ENCODE measurements at regions not wholly inside any gene's neighbourhood (a gene's known extent, or its start where the extent isn't known, plus 50 kb on each side); places are given as distances from the start of the nearest gene placed in this dataset.

DNA sequence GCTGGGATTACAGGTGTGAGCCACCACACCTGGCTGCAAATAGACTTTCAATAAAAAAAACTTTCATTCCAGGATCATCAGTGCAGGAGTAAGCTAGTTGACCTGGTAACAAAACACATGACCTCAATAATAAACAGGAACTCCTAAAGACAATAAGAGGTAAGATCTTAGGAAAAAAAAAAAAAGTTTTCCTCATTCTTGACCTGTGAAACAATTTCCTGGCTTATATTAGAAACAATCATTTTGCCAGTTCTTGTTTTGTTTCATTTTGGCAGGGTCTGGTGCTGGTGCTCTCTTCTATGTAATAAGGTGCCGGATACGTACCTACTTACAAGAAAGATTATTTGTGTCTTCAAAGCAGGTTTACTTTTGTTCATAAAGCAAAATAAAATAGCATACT is 90.6 kb upstream of the AMN1 start:
- Histone ChIP-seq H3K9ac (ENCODE audit: low read depth in 2 of 2, low read length in 2 of 2) (no peak overlapping the region), H3K27me3 (no peaks in the 10 kb centered on the region), H3K27ac (no peak overlapping the region), H3K4me3 (no peak overlapping the region), H3K9me3 (no peaks in the 10 kb centered on the region), H3K36me3 (no peaks in the 10 kb centered on the region), H3K4me1 (no peaks in the 10 kb centered on the region)
- intact Hi-C loops (cut with DNase I): no loop called here
- TF ChIP-seq, protein P1, sequence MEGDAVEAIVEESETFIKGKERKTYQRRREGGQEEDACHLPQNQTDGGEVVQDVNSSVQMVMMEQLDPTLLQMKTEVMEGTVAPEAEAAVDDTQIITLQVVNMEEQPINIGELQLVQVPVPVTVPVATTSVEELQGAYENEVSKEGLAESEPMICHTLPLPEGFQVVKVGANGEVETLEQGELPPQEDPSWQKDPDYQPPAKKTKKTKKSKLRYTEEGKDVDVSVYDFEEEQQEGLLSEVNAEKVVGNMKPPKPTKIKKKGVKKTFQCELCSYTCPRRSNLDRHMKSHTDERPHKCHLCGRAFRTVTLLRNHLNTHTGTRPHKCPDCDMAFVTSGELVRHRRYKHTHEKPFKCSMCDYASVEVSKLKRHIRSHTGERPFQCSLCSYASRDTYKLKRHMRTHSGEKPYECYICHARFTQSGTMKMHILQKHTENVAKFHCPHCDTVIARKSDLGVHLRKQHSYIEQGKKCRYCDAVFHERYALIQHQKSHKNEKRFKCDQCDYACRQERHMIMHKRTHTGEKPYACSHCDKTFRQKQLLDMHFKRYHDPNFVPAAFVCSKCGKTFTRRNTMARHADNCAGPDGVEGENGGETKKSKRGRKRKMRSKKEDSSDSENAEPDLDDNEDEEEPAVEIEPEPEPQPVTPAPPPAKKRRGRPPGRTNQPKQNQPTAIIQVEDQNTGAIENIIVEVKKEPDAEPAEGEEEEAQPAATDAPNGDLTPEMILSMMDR (IDR thresholded peaks at IDR 0.05): no peak
- no peak for DNase-seq

DNA sequence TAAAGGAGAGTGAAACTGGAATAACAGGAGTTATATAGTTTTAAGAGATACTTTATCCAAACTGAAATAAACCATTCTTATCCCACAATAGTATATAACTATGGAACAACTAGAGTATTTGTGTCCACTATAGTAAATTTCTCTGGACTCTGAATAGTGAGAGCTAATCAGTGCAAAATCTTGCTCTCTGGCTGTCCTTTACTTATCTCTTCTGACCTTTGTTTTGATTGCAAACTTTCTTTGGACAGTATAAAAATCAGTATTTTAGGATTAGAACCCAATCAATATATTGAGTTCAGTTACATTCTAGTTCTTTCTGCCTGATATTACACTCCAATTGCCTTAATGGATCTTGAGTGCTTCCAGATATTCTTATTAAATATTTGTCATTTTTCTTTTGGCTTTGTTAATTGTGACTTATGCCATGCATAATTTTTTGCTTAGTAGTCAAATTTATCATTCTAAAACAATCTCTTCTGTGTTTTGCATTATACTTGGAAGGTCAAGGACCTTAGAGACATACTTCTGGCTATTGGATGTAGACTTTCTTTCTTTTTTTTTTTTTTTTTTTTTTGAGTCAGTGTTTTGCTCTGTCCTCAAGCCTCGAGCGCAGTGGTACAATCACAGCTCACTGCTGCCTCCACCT is 89.9 kb upstream of the AMN1 start:
- TF ChIP-seq, protein P1 (IDR thresholded peaks at IDR 0.05): no peak
- intact Hi-C loops (cut with DNase I): no loop called here
- no peaks in the 10 kb centered on the region for H3K36me3 ChIP-seq
- no peaks in the 10 kb centered on the region for H3K27me3 ChIP-seq
- no peak overlapping the region for H3K9ac ChIP-seq (ENCODE audit: low read depth in 2 of 2, low read length in 2 of 2)
- DNase-seq: no peak
- no peaks in the 10 kb centered on the region for H3K9me3 ChIP-seq
- H3K4me1 ChIP-seq: no peaks in the 10 kb centered on the region
- no peak overlapping the region for H3K27ac ChIP-seq
- H3K4me3 ChIP-seq: no peak overlapping the region

DNA sequence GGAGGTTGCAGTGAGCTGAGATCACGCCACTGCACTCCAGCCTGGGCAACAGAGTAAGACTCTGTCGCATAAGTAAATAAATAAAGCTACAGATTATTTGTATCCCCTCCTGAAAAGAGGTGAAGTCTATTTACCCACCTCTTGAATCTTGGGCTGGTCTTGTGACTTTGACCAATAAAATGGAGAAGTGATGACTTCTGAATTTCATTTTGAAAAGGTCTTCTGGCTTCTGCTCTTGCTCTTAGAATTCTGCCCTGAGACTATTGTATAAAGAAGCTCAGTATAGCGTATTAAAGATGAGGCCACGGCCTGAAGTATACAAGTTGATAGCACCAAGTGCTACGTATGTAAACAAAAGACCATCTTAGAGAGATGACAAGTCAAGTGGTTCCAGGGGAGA is 88.3 kb upstream of the AMN1 start:
- no peaks in the 10 kb centered on the region for H3K4me1 ChIP-seq
- H3K9ac ChIP-seq (ENCODE audit: low read depth in 2 of 2, low read length in 2 of 2): no peak overlapping the region
- no peak overlapping the region for H3K27ac ChIP-seq
- no peaks in the 10 kb centered on the region for H3K36me3 ChIP-seq
- TF ChIP-seq, protein P1 (IDR thresholded peaks at IDR 0.05): no peak
- no peak for DNase-seq
- H3K4me3 ChIP-seq: no peak overlapping the region
- no peaks in the 10 kb centered on the region for H3K27me3 ChIP-seq
- no peaks in the 10 kb centered on the region for H3K9me3 ChIP-seq
- intact Hi-C loops (cut with DNase I): no loop called here

DNA sequence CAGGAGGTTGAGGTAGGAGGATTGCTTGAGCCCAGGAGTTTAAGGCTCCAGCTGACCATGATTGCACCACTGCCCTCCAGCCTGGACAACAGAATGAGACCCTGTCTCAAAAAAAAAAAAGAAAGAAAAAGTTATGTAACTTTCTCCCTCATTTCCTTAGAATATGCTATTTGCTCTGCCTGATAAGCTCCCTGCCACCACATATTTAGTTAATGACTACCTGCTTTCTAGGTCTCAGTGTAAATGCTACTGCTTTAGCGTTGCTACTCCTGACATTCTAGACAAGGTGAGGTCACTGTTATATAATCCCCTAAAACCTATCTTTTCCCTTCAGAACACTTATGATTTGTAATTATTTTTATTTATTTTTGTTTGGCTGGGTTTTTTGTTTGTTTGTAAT is 86.3 kb upstream of the AMN1 start:
- TF ChIP-seq, protein P1 (IDR thresholded peaks at IDR 0.05): no peak
- intact Hi-C loops (cut with DNase I): no loop called here
- DNase-seq: no peak

DNA sequence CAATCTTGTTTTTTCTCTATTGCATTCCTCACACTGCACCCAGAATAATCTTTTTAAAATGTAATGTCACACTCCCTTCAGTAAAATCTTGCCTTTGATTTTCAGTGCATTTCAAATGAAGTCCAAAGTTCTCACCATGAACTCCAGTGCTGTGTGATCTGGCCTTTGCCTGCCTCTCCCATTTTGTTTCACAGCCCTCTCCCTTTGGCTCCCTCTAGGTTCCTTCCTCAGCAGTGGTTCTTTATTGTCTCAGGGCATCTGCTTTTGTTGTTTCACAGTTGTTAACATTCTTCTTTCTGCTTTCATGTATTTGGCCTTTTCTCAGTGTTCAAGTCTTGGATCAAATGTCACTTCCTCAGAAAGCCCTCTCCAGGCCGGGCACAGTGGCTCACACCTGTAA is 84.5 kb upstream of the AMN1 start:
- Histone ChIP-seq H3K4me1 (no peaks in the 10 kb centered on the region), H3K4me3 (no peak overlapping the region), H3K36me3 (no peaks in the 10 kb centered on the region), H3K27ac (no peak overlapping the region), H3K9me3 (no peaks in the 10 kb centered on the region), H3K9ac (ENCODE audit: low read depth in 2 of 2, low read length in 2 of 2) (no peak overlapping the region), H3K27me3 (no peaks in the 10 kb centered on the region)
- DNase-seq: no peak
- TF ChIP-seq, protein P1 (IDR thresholded peaks at IDR 0.05): no peak
- intact Hi-C loops (cut with DNase I): no loop called here

More for the DNA sequence above, 86.3 kb upstream of the AMN1 start:
- Histone ChIP-seq H3K4me3 (no peak overlapping the region), H3K9ac (ENCODE audit: low read depth in 2 of 2, low read length in 2 of 2) (no peak overlapping the region), H3K36me3 (no peaks in the 10 kb centered on the region), H3K9me3 (no peaks in the 10 kb centered on the region), H3K27me3 (no peaks in the 10 kb centered on the region), H3K27ac (no peak overlapping the region), H3K4me1 (no peaks in the 10 kb centered on the region)

Data from colonic mucosa (tissue), 4 donors.